ENCODE measurements at regions not wholly inside any gene's neighbourhood (a gene's known extent, or its start where the extent isn't known, plus 50 kb on each side); places are given as distances from the start of the nearest gene placed in this dataset.

GRCh38 chr6:138654715-138655634 lies 118.6 kb upstream of the CCDC28A start:
- Histone ChIP-seq H3K4me1 (no peaks in the 10 kb centered on the region), H3K27me3 (no peaks in the 10 kb centered on the region), H3K4me3 (ENCODE audit: low read depth, low read length) (no peak overlapping the region), H3K9me3 (no peaks in the 10 kb centered on the region), H3K36me3 (no peaks in the 10 kb centered on the region)
- TF ChIP-seq, protein P1, sequence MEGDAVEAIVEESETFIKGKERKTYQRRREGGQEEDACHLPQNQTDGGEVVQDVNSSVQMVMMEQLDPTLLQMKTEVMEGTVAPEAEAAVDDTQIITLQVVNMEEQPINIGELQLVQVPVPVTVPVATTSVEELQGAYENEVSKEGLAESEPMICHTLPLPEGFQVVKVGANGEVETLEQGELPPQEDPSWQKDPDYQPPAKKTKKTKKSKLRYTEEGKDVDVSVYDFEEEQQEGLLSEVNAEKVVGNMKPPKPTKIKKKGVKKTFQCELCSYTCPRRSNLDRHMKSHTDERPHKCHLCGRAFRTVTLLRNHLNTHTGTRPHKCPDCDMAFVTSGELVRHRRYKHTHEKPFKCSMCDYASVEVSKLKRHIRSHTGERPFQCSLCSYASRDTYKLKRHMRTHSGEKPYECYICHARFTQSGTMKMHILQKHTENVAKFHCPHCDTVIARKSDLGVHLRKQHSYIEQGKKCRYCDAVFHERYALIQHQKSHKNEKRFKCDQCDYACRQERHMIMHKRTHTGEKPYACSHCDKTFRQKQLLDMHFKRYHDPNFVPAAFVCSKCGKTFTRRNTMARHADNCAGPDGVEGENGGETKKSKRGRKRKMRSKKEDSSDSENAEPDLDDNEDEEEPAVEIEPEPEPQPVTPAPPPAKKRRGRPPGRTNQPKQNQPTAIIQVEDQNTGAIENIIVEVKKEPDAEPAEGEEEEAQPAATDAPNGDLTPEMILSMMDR (IDR thresholded peaks at IDR 0.05; ENCODE audit: low read depth, low read length): no peak
- no peak for DNase-seq

DNA sequence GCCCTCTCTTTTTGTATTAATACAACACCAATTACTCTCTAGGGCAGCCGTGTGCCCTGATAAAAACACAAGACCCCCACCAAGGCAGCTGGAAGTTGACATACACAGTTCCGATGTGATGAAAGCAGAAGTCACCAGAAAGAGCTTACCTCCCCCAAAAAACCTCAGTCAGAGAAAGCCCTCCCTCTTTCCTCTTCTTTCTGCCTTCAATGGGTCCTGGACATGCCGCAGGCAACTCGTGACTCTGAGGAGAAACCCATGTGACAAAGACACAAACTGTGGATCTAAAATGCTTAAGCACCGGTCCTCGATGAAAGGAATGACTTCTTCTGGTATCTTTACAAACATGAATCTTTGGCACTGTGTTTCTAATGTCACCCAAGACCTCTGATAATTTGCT lies 117.7 kb upstream of the CCDC28A start:
- no peaks in the 10 kb centered on the region for H3K36me3 ChIP-seq
- no peaks in the 10 kb centered on the region for H3K9me3 ChIP-seq
- DNase-seq: no peak
- H3K4me1 ChIP-seq: no peaks in the 10 kb centered on the region
- H3K4me3 ChIP-seq (ENCODE audit: low read depth, low read length): no peak overlapping the region
- TF ChIP-seq, protein P1 (IDR thresholded peaks at IDR 0.05; ENCODE audit: low read depth, low read length): no peak
- H3K27me3 ChIP-seq: no peaks in the 10 kb centered on the region

DNA sequence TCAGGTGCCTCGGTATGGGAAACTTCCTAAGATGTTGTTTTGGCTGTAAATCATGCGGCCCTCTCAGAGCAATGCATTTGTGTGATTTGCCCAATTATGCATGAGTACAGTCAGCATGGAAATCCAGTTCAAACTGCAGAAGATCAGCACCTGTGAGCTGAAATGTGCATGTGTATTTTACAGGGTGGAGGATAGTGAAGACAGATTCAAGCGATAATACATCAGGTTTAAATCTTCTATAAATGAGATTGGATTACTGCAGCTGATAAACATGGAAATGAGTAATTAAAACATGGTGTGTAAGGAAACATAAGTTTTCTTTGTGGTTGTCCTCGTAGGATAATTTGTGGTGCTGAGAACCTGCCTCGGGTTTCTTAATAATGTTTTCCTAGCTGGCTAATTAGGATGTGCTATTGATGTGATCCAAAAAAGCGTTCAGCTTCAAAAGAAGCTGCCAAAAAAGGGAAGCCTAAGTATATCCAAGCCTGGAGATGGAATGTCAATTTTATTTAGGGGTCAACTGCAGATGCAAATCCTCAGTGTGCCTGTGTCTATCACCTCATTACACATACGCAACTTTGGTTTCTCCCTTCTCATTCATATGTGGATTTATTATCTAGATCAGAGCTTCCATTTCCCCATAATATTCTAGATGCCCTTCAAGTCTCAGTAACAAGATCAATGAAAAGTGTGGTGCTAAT lies 117.1 kb upstream of the CCDC28A start:
- H3K4me3 ChIP-seq (ENCODE audit: low read depth, low read length): no peak overlapping the region
- H3K9me3 ChIP-seq: no peaks in the 10 kb centered on the region
- H3K27me3 ChIP-seq: no peaks in the 10 kb centered on the region
- no peaks in the 10 kb centered on the region for H3K4me1 ChIP-seq
- TF ChIP-seq, protein P1 (IDR thresholded peaks at IDR 0.05; ENCODE audit: low read depth, low read length): no peak
- DNase-seq: no peak
- no peaks in the 10 kb centered on the region for H3K36me3 ChIP-seq

DNA sequence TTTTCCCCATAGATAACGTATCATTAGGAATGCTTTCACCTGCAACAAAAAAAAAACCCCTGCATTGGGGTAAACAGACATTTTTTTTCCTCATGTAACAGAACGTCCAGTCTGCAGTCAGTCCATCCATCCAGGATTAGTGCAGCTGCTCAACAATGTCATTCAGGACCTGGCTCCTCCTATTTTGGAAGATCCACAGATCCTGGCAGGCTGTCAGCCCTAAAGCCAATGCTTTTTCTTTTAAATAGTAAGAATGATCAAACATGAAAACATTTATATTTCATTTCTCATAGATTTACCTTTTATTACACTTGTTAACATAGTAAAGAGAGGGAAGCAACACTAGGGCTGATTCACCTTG lies 116.5 kb upstream of the CCDC28A start:
- Histone ChIP-seq H3K36me3 (no peaks in the 10 kb centered on the region), H3K4me1 (no peaks in the 10 kb centered on the region), H3K27me3 (no peaks in the 10 kb centered on the region), H3K9me3 (no peaks in the 10 kb centered on the region), H3K4me3 (ENCODE audit: low read depth, low read length) (no peak overlapping the region)
- TF ChIP-seq, protein P1 (IDR thresholded peaks at IDR 0.05; ENCODE audit: low read depth, low read length): no peak
- no peak for DNase-seq

GRCh38 chr6:138659998-138660397 lies 113.6 kb upstream of the CCDC28A start:
- no peak for DNase-seq

More at GRCh38 chr6:138659998-138660397, 113.6 kb upstream of the CCDC28A start:
- Histone ChIP-seq H3K4me3 (ENCODE audit: low read depth, low read length) (no peak overlapping the region), H3K27me3 (peaks cover 2% of the 10 kb centered on the region; the same call in 1 of the 2 replicates), H3K36me3 (no peaks in the 10 kb centered on the region), H3K4me1 (no peaks in the 10 kb centered on the region), H3K9me3 (no peaks in the 10 kb centered on the region)
- TF ChIP-seq, protein P1 (IDR thresholded peaks at IDR 0.05; ENCODE audit: low read depth, low read length): no peak

All from BE2C (cell line).